ENCODE measurements at regions not wholly inside any gene's neighbourhood (a gene's known extent, or its start where the extent isn't known, plus 50 kb on each side); places are given as distances from the start of the nearest gene placed in this dataset.

DNA sequence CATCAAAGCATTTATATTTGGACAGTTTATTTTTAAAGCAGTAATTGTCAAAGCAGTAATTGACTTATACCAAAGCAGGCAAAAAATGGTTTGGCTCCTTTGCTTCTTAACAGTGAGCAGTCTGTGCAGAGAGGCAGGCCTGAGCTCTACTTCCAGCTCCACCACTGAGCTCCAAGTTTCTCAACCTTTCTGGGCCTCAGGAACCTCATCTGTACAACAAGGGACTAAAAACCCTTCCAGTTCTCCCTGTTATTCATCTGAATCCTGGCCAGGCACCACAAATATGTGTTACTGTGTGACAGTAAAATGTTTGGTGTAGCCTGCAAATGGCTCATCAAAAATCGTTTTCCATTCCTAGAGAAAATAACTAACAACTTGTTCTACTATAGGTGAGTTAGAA lies 88.7 kb upstream of the TTC29 start:
- no peak for ATAC-seq (replicated peaks; ENCODE audit: extremely low read depth, poor library complexity, severe bottlenecking)
- Mint-ChIP-seq H3K9me3 (no peaks in the 10 kb centered on the region), H3K4me1 (no peaks in the 10 kb centered on the region)

DNA sequence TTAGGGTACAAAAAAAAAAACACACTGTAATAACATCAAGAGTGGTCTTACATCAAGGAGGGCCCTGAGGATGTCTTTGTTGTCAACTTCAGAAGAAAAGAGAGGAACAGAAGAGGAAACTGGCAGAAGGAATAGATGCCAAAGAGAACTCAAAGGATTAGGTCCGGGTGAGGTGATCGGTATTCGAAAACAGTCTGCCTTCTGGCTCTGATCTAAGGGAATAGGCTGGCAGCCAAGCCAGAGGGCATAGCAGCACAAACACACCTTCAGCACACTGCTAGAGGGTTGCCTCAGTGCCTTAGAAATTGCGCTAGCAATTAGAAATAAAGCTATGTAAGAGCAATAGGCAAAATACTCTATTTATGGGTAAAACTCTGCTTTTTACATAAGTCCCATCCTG lies 91.4 kb upstream of the TTC29 start:
- H3K4me3 Mint-ChIP-seq, result no peak overlapping the region
- DNase-seq (ENCODE audit: low spot score in 2 of 2), result no peak
- H3K27me3 Mint-ChIP-seq, result peaks cover 56% of the 10 kb centered on the region
- no peaks in the 10 kb centered on the region for H3K9me3 Mint-ChIP-seq
- H3K4me1 Mint-ChIP-seq, result no peaks in the 10 kb centered on the region
- H3K27ac Mint-ChIP-seq (ENCODE audit: low read depth), result no peak overlapping the region
- ATAC-seq (replicated peaks; ENCODE audit: extremely low read depth, poor library complexity, severe bottlenecking), result no peak
- H3K36me3 Mint-ChIP-seq (ENCODE audit: insufficient read depth), result peaks cover 1% of the 10 kb centered on the region

More for the DNA sequence above, 88.7 kb upstream of the TTC29 start:
- Mint-ChIP-seq H3K27ac (ENCODE audit: low read depth) (no peak overlapping the region), H3K36me3 (ENCODE audit: insufficient read depth) (peaks cover 1% of the 10 kb centered on the region), H3K27me3 (peaks cover 38% of the 10 kb centered on the region), H3K4me3 (no peak overlapping the region)
- DNase-seq (ENCODE audit: low spot score in 2 of 2), result no peak

DNA sequence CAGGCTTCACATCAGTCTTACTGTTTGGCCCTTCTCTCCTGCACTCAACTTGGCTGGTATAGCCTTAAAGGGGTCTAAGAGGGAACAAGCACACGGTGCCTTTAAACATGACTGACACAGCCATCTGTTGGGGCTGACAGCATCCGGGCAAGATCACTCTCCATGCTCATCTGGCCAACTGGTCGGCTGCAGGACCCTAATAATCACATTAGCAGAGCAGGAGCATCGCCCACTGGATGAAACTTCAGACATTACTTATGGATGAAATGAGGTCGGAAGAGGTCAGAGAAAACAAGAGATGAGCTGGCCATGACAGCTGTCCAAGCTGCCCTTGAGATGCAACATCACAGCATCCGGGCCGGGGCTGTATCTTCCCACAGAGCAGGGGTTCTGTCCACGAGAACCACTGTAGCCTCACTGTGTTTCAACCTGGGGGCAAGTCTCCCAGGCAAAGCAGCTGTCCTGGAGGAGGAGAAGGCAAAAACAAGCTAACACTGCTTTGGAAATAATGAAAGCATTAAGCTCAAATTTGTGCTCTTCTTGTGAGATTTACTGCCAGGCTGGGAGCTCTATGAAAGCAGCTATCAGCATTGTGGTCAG lies 94.4 kb upstream of the TTC29 start:
- H3K9me3 Mint-ChIP-seq, result no peaks in the 10 kb centered on the region
- H3K4me1 Mint-ChIP-seq, result no peaks in the 10 kb centered on the region
- H3K4me3 Mint-ChIP-seq, result no peak overlapping the region
- H3K27ac Mint-ChIP-seq (ENCODE audit: low read depth), result no peak overlapping the region
- no peak for DNase-seq (ENCODE audit: low spot score in 2 of 2)
- ATAC-seq (replicated peaks; ENCODE audit: extremely low read depth, poor library complexity, severe bottlenecking), result no peak
- peaks cover 1% of the 10 kb centered on the region for H3K36me3 Mint-ChIP-seq (ENCODE audit: insufficient read depth)
- H3K27me3 Mint-ChIP-seq, result peaks cover 47% of the 10 kb centered on the region

DNA sequence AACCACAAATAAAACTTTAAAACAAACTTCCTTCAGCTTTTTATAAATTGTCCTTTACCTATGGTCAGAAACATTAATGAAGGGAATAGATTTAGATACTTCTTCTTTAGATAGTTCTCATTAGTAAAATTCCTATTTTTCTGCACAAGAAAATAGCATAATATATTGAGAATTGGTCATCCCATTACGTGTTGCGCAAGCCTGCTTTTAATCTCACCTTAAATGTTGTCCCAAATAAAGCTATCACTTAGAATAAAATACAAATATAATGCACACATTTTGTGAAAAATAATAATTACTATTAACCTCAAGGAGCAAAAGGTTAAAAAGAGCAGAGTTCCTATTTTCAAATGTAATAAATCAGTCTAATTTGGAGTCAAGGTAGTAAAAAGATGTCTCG lies 95.2 kb upstream of the TTC29 start:
- H3K27me3 Mint-ChIP-seq, result peaks cover 44% of the 10 kb centered on the region
- DNase-seq (ENCODE audit: low spot score in 2 of 2), result no peak
- H3K4me1 Mint-ChIP-seq, result no peaks in the 10 kb centered on the region
- H3K36me3 Mint-ChIP-seq (ENCODE audit: insufficient read depth), result peaks cover 1% of the 10 kb centered on the region
- H3K27ac Mint-ChIP-seq (ENCODE audit: low read depth), result no peak overlapping the region
- no peak for ATAC-seq (replicated peaks; ENCODE audit: extremely low read depth, poor library complexity, severe bottlenecking)
- no peak overlapping the region for H3K4me3 Mint-ChIP-seq
- no peaks in the 10 kb centered on the region for H3K9me3 Mint-ChIP-seq

DNA sequence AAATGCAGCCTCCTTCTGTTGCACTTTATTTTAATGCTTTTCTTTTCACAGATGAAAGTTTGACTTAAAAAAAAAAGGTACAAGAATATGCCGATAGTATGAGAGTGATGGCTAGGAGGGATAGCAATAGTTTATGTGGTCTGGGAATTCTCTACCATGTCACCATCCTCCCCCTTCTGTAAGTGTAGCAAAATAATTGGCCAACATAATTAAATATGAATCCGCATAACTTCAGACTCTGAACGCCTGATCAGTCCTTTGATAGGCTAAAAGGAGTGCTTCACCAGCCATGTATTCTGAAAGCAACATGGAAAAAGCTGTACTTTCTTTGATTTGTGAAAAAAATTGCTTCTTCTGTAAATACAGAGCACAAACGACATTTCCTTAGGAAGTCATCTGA lies 95.7 kb upstream of the TTC29 start:
- Mint-ChIP-seq H3K27ac (ENCODE audit: low read depth) (no peak overlapping the region), H3K4me3 (no peak overlapping the region), H3K36me3 (ENCODE audit: insufficient read depth) (peaks cover 1% of the 10 kb centered on the region), H3K27me3 (peaks cover 44% of the 10 kb centered on the region), H3K9me3 (no peaks in the 10 kb centered on the region), H3K4me1 (no peaks in the 10 kb centered on the region)
- DNase-seq (ENCODE audit: low spot score in 2 of 2) (no peak), ATAC-seq (replicated peaks; ENCODE audit: extremely low read depth, poor library complexity, severe bottlenecking) (no peak)

DNA sequence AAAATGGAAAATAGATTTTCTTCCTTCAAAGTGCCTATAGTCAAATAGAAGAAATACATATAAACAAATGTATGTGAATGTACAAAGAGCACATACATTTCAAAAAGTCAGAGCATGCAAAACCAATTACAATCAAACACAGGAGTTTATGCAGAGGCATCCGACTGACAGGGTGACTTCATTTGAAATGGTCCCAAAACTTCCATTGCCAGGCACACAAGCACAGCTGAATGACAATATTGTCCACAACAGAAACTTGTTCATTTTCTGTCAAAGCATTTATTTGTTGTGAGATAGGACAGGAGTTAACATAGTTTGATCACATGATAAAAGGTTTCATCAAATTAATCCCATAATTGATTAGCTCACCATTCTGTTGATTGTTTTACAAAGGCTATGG lies 96.4 kb upstream of the TTC29 start:
- no peaks in the 10 kb centered on the region for H3K9me3 Mint-ChIP-seq
- H3K27me3 Mint-ChIP-seq, result peaks cover 44% of the 10 kb centered on the region
- no peak overlapping the region for H3K4me3 Mint-ChIP-seq
- no peak for ATAC-seq (replicated peaks; ENCODE audit: extremely low read depth, poor library complexity, severe bottlenecking)
- no peak for DNase-seq (ENCODE audit: low spot score in 2 of 2)
- H3K27ac Mint-ChIP-seq (ENCODE audit: low read depth), result no peak overlapping the region
- peaks cover 1% of the 10 kb centered on the region for H3K36me3 Mint-ChIP-seq (ENCODE audit: insufficient read depth)
- no peaks in the 10 kb centered on the region for H3K4me1 Mint-ChIP-seq

DNA sequence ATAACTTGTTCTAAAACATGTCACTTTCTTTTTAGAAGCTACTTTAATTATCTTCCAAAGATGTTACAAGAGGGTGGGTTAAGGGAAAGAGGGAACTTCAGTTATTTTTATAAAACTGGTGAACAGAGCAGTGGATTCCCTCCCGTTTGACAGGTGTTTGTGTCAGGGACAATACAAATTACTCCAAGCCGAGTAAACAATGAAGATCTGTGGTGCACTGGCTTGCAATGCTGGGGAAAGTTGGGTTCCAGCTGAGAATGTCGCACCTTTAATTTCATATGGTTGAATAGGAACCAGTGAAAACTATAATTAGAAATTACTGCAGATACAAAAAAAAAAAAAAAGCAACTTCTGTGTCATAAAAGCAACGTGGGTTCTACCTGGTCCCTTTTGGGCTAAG lies 98.6 kb upstream of the TTC29 start:
- no peaks in the 10 kb centered on the region for H3K9me3 Mint-ChIP-seq
- ATAC-seq (replicated peaks; ENCODE audit: extremely low read depth, poor library complexity, severe bottlenecking), result no peak
- H3K27ac Mint-ChIP-seq (ENCODE audit: low read depth), result no peak overlapping the region
- peaks cover 51% of the 10 kb centered on the region for H3K27me3 Mint-ChIP-seq
- DNase-seq (ENCODE audit: low spot score in 2 of 2), result no peak
- H3K36me3 Mint-ChIP-seq (ENCODE audit: insufficient read depth), result no peaks in the 10 kb centered on the region
- H3K4me1 Mint-ChIP-seq, result no peaks in the 10 kb centered on the region
- H3K4me3 Mint-ChIP-seq, result no peak overlapping the region

DNA sequence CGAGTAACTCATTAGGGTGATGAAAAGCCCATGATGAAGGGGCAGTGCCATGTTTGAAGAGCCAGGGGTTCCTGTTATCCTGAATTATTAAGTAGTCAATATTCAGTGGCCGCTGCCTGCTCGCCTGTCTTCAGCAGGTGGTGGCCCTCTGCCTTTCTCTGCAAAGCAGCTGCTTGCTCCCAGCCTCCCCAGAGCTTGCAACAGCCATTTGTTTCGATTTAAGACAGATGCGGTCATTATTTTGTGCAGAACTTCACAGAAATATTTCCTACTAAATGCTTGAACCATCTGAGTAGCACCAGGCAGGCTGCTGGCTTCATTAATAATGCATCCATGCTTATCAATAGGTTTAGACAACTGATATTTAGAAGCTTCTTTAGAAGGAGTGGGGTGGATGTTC lies 104.3 kb upstream of the TTC29 start:
- no peaks in the 10 kb centered on the region for H3K4me1 Mint-ChIP-seq
- no peak overlapping the region for H3K4me3 Mint-ChIP-seq
- no peak overlapping the region for H3K27ac Mint-ChIP-seq (ENCODE audit: low read depth)
- H3K9me3 Mint-ChIP-seq, result no peaks in the 10 kb centered on the region
- no peaks in the 10 kb centered on the region for H3K36me3 Mint-ChIP-seq (ENCODE audit: insufficient read depth)
- no peak for ATAC-seq (replicated peaks; ENCODE audit: extremely low read depth, poor library complexity, severe bottlenecking)
- H3K27me3 Mint-ChIP-seq, result peaks cover 48% of the 10 kb centered on the region
- DNase-seq (ENCODE audit: low spot score in 2 of 2), result no peak

DNA sequence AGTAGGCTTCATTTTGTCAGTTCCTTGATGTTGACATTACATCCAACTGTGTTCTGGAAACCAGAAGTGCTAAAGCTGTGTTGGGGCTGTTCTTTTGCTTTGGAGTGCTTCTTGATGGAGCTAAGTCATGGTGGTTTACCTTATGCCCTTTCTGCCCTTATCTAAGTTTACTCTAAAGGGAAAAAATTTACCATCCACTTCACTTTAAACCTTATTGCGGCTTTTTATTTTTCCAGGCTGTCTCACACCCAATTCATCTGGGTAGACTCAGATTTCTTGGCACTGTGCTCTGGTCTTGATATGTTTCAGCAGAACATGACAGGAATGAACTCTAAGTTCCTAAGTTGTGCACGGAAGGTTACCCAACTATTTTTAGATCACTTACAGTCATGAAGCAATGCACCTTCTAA lies 104.7 kb upstream of the TTC29 start:
- Mint-ChIP-seq H3K27ac (ENCODE audit: low read depth) (no peak overlapping the region), H3K27me3 (peaks cover 48% of the 10 kb centered on the region), H3K36me3 (ENCODE audit: insufficient read depth) (no peaks in the 10 kb centered on the region), H3K4me1 (no peaks in the 10 kb centered on the region), H3K4me3 (no peak overlapping the region), H3K9me3 (no peaks in the 10 kb centered on the region)
- no peak for DNase-seq (ENCODE audit: low spot score in 2 of 2)
- ATAC-seq (replicated peaks; ENCODE audit: extremely low read depth, poor library complexity, severe bottlenecking), result no peak

DNA sequence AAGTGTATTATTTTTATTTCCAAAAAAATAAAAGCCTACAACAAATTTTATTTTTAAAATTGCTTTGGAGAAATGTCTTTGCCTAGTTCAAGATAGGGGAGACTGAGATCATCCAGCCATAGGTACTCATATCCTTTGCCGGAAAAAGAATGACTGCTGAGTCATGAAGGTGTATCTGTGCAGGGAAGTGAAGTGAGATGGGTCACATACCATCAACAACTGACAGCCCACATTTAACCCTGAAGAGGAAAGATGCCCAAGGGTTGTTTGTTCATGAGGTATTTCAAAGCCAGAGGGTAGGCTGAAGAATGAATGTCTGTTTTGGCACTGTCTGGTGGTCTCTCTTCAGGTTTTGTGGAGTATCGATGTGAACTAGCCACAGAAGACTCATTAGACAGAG lies 106.7 kb upstream of the TTC29 start:
- Mint-ChIP-seq H3K36me3 (ENCODE audit: insufficient read depth) (peaks cover 1% of the 10 kb centered on the region), H3K4me3 (no peak overlapping the region), H3K9me3 (no peaks in the 10 kb centered on the region), H3K4me1 (peaks cover 5% of the 10 kb centered on the region), H3K27ac (ENCODE audit: low read depth) (no peak overlapping the region), H3K27me3 (peaks cover 31% of the 10 kb centered on the region)
- DNase-seq (ENCODE audit: low spot score in 2 of 2) (no peak), ATAC-seq (replicated peaks; ENCODE audit: extremely low read depth, poor library complexity, severe bottlenecking) (no peak)

DNA sequence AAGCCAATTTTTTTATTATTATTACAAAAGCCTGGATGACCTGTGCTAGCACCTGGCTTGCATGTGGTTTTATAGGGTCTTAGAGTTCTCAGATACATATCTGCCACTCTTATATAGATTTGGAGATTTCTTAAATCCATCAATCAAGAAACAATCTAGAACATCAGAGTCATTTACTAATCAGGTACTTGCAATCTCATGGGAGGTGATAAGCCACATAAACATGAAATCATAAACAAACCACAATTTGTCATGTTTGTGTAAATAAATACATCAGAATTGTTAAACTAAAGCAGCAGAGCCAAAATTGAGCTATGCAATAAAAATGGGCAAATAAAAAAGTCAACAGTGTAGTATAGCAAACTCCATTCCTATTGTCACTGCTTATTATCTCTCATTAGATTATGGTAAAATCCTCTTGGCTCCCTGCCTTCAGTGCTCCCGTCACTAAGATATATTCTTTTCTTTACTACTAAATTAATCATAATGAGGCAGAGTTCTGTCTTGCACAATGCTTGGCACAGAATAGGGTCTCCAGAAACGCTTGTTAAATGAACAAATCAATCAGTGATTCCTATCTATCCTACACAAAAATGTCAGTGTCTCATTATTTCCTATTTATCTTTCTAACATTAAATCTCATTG lies 108.7 kb upstream of the TTC29 start:
- Mint-ChIP-seq H3K9me3 (no peaks in the 10 kb centered on the region), H3K4me1 (peaks cover 10% of the 10 kb centered on the region), H3K27me3 (peaks cover 16% of the 10 kb centered on the region), H3K36me3 (ENCODE audit: insufficient read depth) (peaks cover 2% of the 10 kb centered on the region), H3K4me3 (no peak overlapping the region), H3K27ac (ENCODE audit: low read depth) (no peak overlapping the region)
- DNase-seq (ENCODE audit: low spot score in 2 of 2) (no peak), ATAC-seq (replicated peaks; ENCODE audit: extremely low read depth, poor library complexity, severe bottlenecking) (no peak)

DNA sequence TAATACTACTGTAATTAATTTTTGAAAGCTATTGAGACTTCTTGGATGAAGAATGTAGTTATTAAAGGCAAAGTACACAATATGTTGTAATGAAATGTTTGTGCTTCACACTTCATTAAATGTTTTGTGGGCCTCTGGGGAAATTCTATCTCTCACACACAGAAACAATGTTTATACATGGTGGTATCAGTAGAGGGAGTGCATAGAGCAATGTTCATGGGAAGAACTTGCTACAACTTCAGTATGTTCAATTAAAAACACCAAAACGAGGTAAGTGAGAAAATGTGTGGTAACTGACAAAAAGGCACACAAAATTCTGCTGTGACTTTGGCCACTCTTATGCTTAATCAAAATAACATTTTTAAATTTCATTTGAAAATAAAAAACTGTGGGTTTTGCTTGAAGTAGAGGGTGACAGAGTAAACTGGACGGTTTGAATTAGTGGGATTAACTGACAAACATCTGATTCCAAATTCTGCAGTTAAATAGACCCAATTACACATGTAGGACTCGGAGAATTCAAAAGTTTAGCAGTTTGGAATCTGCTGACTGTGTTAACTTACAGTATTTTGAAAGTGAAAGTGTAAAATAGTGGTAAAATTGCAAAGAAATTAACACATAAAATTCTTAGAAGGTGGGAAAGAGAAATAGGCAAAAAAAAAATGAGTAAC lies 111.4 kb upstream of the TTC29 start:
- ATAC-seq (replicated peaks; ENCODE audit: extremely low read depth, poor library complexity, severe bottlenecking), result no peak
- no peaks in the 10 kb centered on the region for H3K9me3 Mint-ChIP-seq
- H3K27ac Mint-ChIP-seq (ENCODE audit: low read depth), result peak overlapping the region; percentile 67

DNA sequence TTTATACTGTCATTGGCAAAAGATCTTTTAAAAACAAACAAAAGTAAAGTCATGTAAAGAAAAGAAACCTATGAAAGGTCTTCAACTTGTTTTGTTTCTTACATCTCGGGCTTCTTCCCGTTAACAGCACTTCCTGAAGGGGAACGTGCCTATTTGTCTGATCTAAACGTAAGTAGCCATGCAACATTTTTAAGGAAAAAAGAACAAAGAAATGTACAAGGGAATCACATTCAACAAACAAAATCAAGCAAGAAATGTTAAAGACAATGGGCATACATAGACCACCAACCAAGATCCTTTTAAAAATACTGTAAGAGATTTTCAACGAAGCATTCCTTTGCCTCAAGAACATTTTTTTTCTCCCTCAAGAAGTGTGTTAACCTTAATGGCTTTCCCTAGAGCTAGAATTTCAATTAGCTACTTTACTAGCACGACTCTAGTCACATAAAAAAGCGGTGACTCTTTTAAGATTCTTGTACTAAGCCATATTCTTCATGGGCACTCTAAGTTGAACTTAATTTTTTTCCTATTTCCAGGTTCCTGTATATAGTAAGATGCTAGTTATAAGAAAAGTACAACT lies 112.0 kb upstream of the TTC29 start:
- no peak for ATAC-seq (replicated peaks; ENCODE audit: extremely low read depth, poor library complexity, severe bottlenecking)

More for the DNA sequence above, 111.4 kb upstream of the TTC29 start:
- DNase-seq (ENCODE audit: low spot score in 2 of 2), result no peak
- Mint-ChIP-seq H3K27me3 (no peaks in the 10 kb centered on the region), H3K4me1 (peaks cover 10% of the 10 kb centered on the region), H3K36me3 (ENCODE audit: insufficient read depth) (peaks cover 2% of the 10 kb centered on the region), H3K4me3 (peak overlapping the region; percentile 75)

More for the DNA sequence above, 112.0 kb upstream of the TTC29 start:
- Mint-ChIP-seq H3K27ac (ENCODE audit: low read depth) (peak overlapping the region; percentile 67), H3K27me3 (no peaks in the 10 kb centered on the region), H3K4me3 (peak overlapping the region; percentile 75), H3K9me3 (no peaks in the 10 kb centered on the region), H3K36me3 (ENCODE audit: insufficient read depth) (peaks cover 2% of the 10 kb centered on the region), H3K4me1 (peaks cover 10% of the 10 kb centered on the region)
- no peak for DNase-seq (ENCODE audit: low spot score in 2 of 2)
